ENCODE measurements at regions not wholly inside any gene's neighbourhood (a gene's known extent, or its start where the extent isn't known, plus 50 kb on each side); places are given as distances from the start of the nearest gene placed in this dataset.

DNA sequence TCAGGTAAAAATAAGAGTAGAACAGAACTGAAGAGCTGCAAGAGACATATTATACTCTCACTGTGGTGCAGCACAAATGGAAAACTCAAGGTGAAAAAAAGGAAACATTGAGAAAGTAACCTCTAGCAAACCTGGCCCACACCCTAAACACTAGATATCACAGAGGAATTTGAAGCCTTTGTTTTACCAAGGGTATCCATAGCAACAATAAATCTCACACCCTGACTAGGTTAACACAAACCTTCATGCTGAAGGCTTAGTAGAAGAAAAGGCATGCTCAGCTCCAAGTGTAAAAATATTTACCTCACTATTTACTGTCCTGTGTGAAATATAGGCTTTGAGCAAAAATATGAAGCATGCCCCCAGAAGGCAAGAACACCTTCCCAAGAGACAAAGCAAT, 61.9 kb upstream of the TAB3 start:
- Histone ChIP-seq H3K79me2 (no peaks in the 10 kb centered on the region), H4K20me1 (ENCODE audit: insufficient read depth, poor library complexity, severe bottlenecking) (no peaks in the 10 kb centered on the region), H2AFZ (no peak overlapping the region), H3K4me3 (no peak overlapping the region), H3K4me1 (ENCODE audit: insufficient read depth) (no peaks in the 10 kb centered on the region), H3K9me2 (replicated peaks; ENCODE audit: insufficient read depth) (no peaks in the 10 kb centered on the region), H3K9me3 (ENCODE audit: low read depth) (no peaks in the 10 kb centered on the region), H3K36me3 (replicated peaks; ENCODE audit: insufficient read depth, low read depth) (no peaks in the 10 kb centered on the region), H3K4me2 (no peak overlapping the region), H3K27ac (no peak overlapping the region), H3K27me3 (no peaks in the 10 kb centered on the region)
- TF ChIP-seq EZH2 (IDR thresholded peaks at IDR 0.05; ENCODE audit: borderline replicate concordance) = no peak
- no peak for DNase-seq (ENCODE audit: low spot score)

- DNase-seq (ENCODE audit: low spot score) = no peak
- Histone ChIP-seq H3K79me2 (no peaks in the 10 kb centered on the region), H3K4me3 (no peak overlapping the region), H4K20me1 (ENCODE audit: insufficient read depth, poor library complexity, severe bottlenecking) (no peaks in the 10 kb centered on the region), H2AFZ (no peak overlapping the region), H3K36me3 (replicated peaks; ENCODE audit: insufficient read depth, low read depth) (no peaks in the 10 kb centered on the region), H3K4me2 (no peak overlapping the region), H3K9me2 (replicated peaks; ENCODE audit: insufficient read depth) (no peaks in the 10 kb centered on the region), H3K27me3 (no peaks in the 10 kb centered on the region), H3K9me3 (ENCODE audit: low read depth) (no peaks in the 10 kb centered on the region), H3K27ac (no peak overlapping the region), H3K4me1 (ENCODE audit: insufficient read depth) (no peaks in the 10 kb centered on the region)
- WGBS (ENCODE audit: low lambda C conversion rate, missing lambda C conversion rate) = 56% methylated on average over 2 of the region's 2 CpGs
- TF ChIP-seq CTCF (IDR thresholded peaks at IDR 0.05; ENCODE audit: poor library complexity) (no peak), EZH2phosphoT487 (IDR thresholded peaks at IDR 0.05; ENCODE audit: low read depth, severe bottlenecking, unreplicated experiment) (no peak), EZH2 (IDR thresholded peaks at IDR 0.05; ENCODE audit: borderline replicate concordance) (no peak)
Measured at GRCh38 chrX:30950391-30950790, 61.3 kb upstream of the TAB3 start.

DNA sequence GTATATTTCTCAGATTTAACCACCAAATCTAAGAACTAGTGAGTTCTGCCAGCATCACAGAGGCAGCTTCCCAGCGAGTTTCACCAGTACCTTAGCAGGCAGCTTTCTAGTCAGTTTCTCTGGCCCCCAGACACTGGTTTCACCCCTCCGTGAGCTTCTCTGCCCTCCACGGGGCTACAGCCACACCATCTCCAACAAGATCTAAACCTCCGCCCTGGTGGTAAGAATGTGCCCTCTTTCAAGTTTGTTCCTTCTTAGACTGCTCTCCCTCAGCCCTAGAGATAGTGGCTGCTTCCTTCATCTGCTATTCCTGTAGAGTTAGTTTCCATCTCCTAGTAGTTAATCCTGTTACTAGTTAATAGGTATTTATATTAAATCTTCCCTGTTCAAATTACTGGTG, 60.5 kb upstream of the TAB3 start:
- no peaks in the 10 kb centered on the region for H4K20me1 ChIP-seq (ENCODE audit: insufficient read depth, poor library complexity, severe bottlenecking)
- no peak overlapping the region for H2AFZ ChIP-seq
- no peaks in the 10 kb centered on the region for H3K4me1 ChIP-seq (ENCODE audit: insufficient read depth)
- no peaks in the 10 kb centered on the region for H3K36me3 ChIP-seq (replicated peaks; ENCODE audit: insufficient read depth, low read depth)
- no peaks in the 10 kb centered on the region for H3K9me3 ChIP-seq (ENCODE audit: low read depth)
- H3K27ac ChIP-seq = no peak overlapping the region
- no peaks in the 10 kb centered on the region for H3K27me3 ChIP-seq
- no peak for DNase-seq (ENCODE audit: low spot score)
- WGBS (ENCODE audit: low lambda C conversion rate, missing lambda C conversion rate) = 69% methylated on average over 4 of the region's 4 CpGs
- no peaks in the 10 kb centered on the region for H3K9me2 ChIP-seq (replicated peaks; ENCODE audit: insufficient read depth)
- H3K4me3 ChIP-seq = no peak overlapping the region
- no peak for TF ChIP-seq EZH2 (IDR thresholded peaks at IDR 0.05; ENCODE audit: borderline replicate concordance)
- no peak overlapping the region for H3K4me2 ChIP-seq
- no peaks in the 10 kb centered on the region for H3K79me2 ChIP-seq

DNA sequence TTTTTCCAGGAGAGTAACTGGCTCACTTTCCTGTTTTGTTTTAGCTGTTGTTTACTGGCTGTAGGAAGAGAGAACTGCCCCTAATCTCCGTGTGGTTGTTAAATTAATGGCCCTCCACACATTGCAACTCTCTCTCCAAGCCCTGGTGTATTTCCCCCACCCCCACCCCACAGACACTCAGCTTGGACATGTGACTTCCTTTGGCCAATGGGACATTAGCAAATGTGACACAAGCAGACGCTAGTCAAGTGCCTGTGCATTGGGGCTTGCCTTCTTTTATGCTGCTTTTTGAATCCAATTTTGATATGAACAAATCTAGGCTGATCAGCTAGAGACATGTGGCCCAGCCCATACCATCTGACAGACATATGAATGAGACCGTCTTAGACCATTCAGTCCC, 59.6 kb upstream of the TAB3 start:
- TF ChIP-seq CTCF (IDR thresholded peaks at IDR 0.05; ENCODE audit: poor library complexity) (no peak), EZH2 (IDR thresholded peaks at IDR 0.05; ENCODE audit: borderline replicate concordance) (no peak)
- no peak overlapping the region for H3K4me3 ChIP-seq
- H3K4me2 ChIP-seq = no peak overlapping the region
- H3K79me2 ChIP-seq = no peaks in the 10 kb centered on the region
- no peak for DNase-seq (ENCODE audit: low spot score)
- no peaks in the 10 kb centered on the region for H3K4me1 ChIP-seq (ENCODE audit: insufficient read depth)
- H2AFZ ChIP-seq = no peak overlapping the region
- H3K36me3 ChIP-seq (replicated peaks; ENCODE audit: insufficient read depth, low read depth) = no peaks in the 10 kb centered on the region
- no peaks in the 10 kb centered on the region for H4K20me1 ChIP-seq (ENCODE audit: insufficient read depth, poor library complexity, severe bottlenecking)
- no peaks in the 10 kb centered on the region for H3K27me3 ChIP-seq
- H3K9me2 ChIP-seq (replicated peaks; ENCODE audit: insufficient read depth) = no peaks in the 10 kb centered on the region
- whole genome bisulfite sequencing (ENCODE audit: low lambda C conversion rate, missing lambda C conversion rate) = 67% methylated on average over 3 of the region's 3 CpGs
- H3K27ac ChIP-seq = no peak overlapping the region
- H3K9me3 ChIP-seq (ENCODE audit: low read depth) = no peaks in the 10 kb centered on the region

GRCh38 chrX:30948051-30948450, 59.0 kb upstream of the TAB3 start:
- TF ChIP-seq EZH2 (IDR thresholded peaks at IDR 0.05; ENCODE audit: borderline replicate concordance) (no peak), CTCF (IDR thresholded peaks at IDR 0.05; ENCODE audit: poor library complexity) (no peak), EZH2phosphoT487 (IDR thresholded peaks at IDR 0.05; ENCODE audit: low read depth, severe bottlenecking, unreplicated experiment) (no peak)
- Histone ChIP-seq H3K4me2 (no peak overlapping the region), H4K20me1 (ENCODE audit: insufficient read depth, poor library complexity, severe bottlenecking) (no peaks in the 10 kb centered on the region), H3K79me2 (no peaks in the 10 kb centered on the region), H3K4me3 (no peak overlapping the region), H3K9me3 (ENCODE audit: low read depth) (no peaks in the 10 kb centered on the region), H3K36me3 (replicated peaks; ENCODE audit: insufficient read depth, low read depth) (no peaks in the 10 kb centered on the region), H3K9me2 (replicated peaks; ENCODE audit: insufficient read depth) (no peaks in the 10 kb centered on the region), H3K4me1 (ENCODE audit: insufficient read depth) (no peaks in the 10 kb centered on the region), H2AFZ (no peak overlapping the region), H3K27ac (no peak overlapping the region), H3K27me3 (no peaks in the 10 kb centered on the region)
- WGBS (ENCODE audit: low lambda C conversion rate, missing lambda C conversion rate) = 77% methylated on average over 2 of the region's 2 CpGs
- DNase-seq (ENCODE audit: low spot score) = no peak

Measured in hepatocyte (in vitro differentiated cells).